ENCODE measurements at regions not wholly inside any gene's neighbourhood (a gene's known extent, or its start where the extent isn't known, plus 50 kb on each side); places are given as distances from the start of the nearest gene placed in this dataset.
"Not testable (repeated sequence)": the region's sequence is repeated elsewhere in the genome, so short reads cannot be mapped to it uniquely, and the experiment has no call there.

DNA sequence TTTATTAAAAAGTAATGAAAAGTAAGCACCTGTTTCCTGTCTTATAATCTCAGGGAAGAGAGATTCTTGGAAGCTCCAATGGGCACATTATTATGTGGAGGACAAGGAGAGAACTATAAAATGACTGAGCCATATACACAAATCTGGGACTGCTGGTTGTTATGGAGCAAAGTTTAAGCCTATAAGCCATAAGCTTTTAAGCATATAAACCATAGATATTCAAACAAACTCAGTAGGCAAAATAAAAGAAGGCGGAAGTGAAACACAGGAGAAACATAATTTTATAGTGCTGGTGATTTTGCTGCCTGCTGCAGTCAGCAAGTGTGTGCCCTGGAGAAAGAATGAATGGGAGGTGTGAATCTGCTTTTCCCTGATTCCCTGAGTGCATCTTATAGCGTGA lies 274.4 kb downstream of the KIF20B start:
- TF ChIP-seq, protein P1, sequence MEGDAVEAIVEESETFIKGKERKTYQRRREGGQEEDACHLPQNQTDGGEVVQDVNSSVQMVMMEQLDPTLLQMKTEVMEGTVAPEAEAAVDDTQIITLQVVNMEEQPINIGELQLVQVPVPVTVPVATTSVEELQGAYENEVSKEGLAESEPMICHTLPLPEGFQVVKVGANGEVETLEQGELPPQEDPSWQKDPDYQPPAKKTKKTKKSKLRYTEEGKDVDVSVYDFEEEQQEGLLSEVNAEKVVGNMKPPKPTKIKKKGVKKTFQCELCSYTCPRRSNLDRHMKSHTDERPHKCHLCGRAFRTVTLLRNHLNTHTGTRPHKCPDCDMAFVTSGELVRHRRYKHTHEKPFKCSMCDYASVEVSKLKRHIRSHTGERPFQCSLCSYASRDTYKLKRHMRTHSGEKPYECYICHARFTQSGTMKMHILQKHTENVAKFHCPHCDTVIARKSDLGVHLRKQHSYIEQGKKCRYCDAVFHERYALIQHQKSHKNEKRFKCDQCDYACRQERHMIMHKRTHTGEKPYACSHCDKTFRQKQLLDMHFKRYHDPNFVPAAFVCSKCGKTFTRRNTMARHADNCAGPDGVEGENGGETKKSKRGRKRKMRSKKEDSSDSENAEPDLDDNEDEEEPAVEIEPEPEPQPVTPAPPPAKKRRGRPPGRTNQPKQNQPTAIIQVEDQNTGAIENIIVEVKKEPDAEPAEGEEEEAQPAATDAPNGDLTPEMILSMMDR (conservative IDR thresholded peaks at IDR 0.05; ENCODE audit: low read length): no peak
- no peak overlapping the region for H3K4me3 ChIP-seq (ENCODE audit: low read length)
- DNase-seq (ENCODE audit: low read depth): no peak

DNA sequence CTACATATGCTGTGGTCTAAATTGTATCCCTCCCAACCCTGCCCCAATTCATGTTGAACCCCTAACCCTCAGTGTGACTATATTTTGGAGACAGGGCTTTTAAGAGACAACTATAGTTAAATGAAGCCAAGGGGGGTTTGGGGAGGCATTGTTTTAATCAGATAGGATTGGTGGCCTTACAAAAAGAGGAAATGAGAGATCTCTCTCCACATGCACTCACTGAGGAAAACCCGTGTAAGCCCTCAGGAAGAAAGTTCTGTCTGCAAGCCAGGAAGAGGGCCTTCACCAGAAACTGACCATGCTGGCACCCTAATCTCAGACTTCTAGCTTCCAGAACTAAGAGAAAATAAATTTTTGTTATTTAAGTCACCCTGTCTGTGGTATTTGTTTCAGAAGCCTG lies 276.7 kb downstream of the KIF20B start:
- no peak for DNase-seq (ENCODE audit: low read depth)
- H3K4me3 ChIP-seq (ENCODE audit: low read length): no peak overlapping the region
- TF ChIP-seq, protein P1 (conservative IDR thresholded peaks at IDR 0.05; ENCODE audit: low read length): no peak

DNA sequence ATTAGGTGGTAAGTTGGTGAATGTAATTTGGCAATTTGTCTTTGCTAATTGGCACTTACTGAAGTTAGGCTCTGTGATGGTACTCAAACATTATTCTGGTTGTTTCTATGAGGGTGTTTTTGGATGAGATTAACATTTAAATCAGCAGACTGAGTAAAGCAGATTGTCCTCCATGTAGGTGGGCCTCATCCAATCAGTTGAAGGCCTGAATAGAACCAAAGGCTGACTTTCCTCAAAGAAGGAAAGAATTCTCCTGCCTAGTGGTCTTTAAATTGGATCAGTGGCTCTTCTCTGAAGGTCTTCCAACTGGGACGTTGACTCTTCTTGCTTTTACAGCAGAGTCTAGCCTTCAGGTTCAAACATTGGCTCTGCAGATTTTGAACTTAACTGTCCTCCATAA lies 278.3 kb downstream of the KIF20B start:
- no peak for DNase-seq (ENCODE audit: low read depth)
- TF ChIP-seq, protein P1 (conservative IDR thresholded peaks at IDR 0.05; ENCODE audit: low read length): no peak
- no peak overlapping the region for H3K4me3 ChIP-seq (ENCODE audit: low read length)

DNA sequence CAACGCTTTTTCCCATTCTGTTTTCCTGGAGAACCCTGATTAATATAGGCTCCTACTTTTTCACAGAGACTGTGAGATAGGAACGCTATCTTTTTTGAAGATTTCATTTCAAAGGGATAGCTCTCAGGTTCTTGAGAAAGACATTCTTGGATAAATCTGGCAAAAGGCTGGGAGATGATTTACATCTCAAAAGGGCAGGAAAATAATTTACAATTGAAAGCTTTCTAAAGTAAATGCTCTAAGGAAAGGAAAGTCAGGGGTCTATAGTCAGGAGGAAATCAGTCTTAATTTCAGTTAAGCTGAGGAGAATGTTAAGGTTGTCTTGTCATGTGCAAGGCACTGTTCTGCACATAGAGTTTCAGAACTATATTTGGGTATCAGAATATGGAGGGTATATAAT lies 278.8 kb downstream of the KIF20B start:
- TF ChIP-seq, protein P1 (conservative IDR thresholded peaks at IDR 0.05; ENCODE audit: low read length): no peak
- DNase-seq (ENCODE audit: low read depth): no peak
- H3K4me3 ChIP-seq (ENCODE audit: low read length): no peak overlapping the region

DNA sequence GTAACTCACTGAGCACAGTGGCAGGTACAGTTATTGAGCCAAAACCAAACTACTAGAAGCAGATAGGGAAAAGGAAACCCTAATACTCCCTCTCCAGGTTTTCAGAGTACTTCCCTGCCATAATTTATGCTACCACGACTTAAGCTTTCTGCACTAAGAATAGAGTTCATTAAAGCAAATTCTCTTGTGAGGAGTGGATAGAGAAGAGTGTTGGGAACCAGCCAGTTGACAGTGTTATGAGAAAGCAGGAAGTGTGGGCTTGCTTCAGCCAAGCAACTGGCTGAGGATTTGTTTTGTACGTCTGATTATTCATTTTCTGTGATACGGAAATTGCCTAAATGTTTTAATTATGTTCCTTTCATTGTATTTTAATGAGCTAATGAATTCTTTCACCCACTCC lies 280.5 kb downstream of the KIF20B start:
- DNase-seq (ENCODE audit: low read depth): no peak
- H3K4me3 ChIP-seq (ENCODE audit: low read length): no peak overlapping the region
- TF ChIP-seq, protein P1 (conservative IDR thresholded peaks at IDR 0.05; ENCODE audit: low read length): no peak

DNA sequence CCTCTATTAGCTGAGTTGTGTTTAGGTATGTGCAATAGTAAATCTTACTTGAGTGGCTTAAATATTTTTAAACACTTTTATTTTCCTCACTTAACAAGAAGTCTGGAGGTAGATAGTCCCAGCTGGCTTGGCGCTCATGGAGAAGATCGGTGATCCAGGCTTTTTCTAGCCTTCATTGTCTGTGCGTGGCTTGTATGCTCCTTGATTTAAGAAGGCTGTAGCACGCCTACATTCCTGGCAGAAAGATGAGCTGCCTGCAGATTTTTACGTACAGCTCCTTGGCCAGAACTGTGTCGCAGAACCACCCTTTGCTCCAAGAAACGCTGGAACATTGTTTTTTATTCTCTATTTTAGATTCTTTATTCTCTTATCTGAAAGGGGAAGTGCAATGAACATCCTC lies 284.1 kb downstream of the KIF20B start:
- TF ChIP-seq, protein P1 (conservative IDR thresholded peaks at IDR 0.05; ENCODE audit: low read length): no peak
- no peak for DNase-seq (ENCODE audit: low read depth)
- no peak overlapping the region for H3K4me3 ChIP-seq (ENCODE audit: low read length)

DNA sequence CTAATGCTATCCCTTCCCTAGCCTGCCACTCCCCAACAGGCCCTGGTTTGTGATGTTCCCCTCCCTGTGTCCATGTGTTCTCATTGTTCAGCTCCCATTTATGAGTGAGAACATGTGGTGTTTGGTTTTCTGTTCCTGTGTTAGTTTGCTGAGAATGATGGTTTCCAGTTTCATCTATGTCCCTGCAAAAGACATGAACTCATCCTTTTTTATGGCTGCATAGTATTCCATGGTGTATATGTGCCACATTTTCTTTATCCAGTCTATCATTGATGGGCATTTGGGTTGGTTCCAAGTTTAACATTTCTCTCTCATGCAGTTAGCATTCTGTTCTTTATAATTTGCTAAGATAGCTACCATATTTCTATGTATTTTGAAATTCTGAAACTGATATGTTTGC lies 287.0 kb downstream of the KIF20B start:
- DNase-seq (ENCODE audit: low read depth); H3K4me3 ChIP-seq (ENCODE audit: low read length): not testable (repeated sequence)

DNA sequence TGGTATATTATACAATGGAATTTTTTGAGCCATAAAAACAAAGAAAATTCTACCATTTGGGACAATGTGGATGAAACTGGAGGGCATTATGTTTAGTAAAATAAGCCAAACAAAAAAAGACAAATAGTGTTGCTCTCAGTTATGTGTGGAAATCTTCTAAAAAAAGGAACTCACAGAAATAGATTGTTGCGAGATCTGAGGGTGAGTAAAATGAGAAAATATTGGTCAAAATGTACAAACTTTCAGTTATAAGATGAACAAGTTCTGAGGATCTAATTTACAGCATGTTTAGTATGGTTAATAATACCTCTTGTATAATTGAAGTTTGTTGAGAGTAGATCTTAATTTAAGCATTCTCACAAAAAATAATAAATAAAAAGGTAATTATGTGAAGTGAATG lies 291.2 kb downstream of the KIF20B start:
- no peak overlapping the region for H3K4me3 ChIP-seq (ENCODE audit: low read length)
- TF ChIP-seq, protein P1 (conservative IDR thresholded peaks at IDR 0.05; ENCODE audit: low read length): no peak
- DNase-seq (ENCODE audit: low read depth): no peak
